GM12878 (cell line): ENCODE measurements at regions not wholly inside any gene's neighbourhood (a gene's known extent, or its start where the extent isn't known, plus 50 kb on each side); places are given as distances from the start of the nearest gene placed in this dataset.

ENCODE experiments used
- ATAC-seq: fragments of 200-7000 bp; cut with Tn5 transposase; 3 replicates; pipeline ENCODE4 v1.9.1; 2020; ENCODE audit warnings: mild to moderate bottlenecking, moderate library complexity
- BruUV-seq: library from RNA; stranded (reverse); fragments of 400-500 nt; replicated peaks from 2 replicates; lab custom pipeline; 2021; lab: Mats Ljungman, UMichigan
- CTCF ChIA-PET: fragments of 300-600 bp; sonication (Branson Sonifier 250); formaldehyde crosslinking; extraction: SDS; loops from one replicate; lab custom pipeline; 2021; ENCODE audit warnings: inconsistent platforms; lab: Yijun Ruan, JAX
- POLR2A ChIA-PET: fragments of 350-600 bp; formaldehyde crosslinking; extraction: SDS; loops from one replicate; lab custom pipeline; 2021; ENCODE audit warnings: inconsistent platforms; lab: Charles Lee
- RAD21 ChIA-PET: fragments of 300-600 bp; sonication (Branson Sonifier 250); formaldehyde crosslinking; loops from one replicate; lab custom pipeline; 2023; ENCODE audit warnings: antibody characterized with exemption; ENCODE audit not compliant: unreplicated experiment; lab: Charles Lee
- SMC1A ChIA-PET: fragments of 300-600 bp; sonication (Branson Sonifier 250); formaldehyde crosslinking; loops from one replicate; lab custom pipeline; 2023; ENCODE audit not compliant: unreplicated experiment, uncharacterized antibody; lab: Charles Lee
- DNase-seq: peaks from one replicate; pipeline ENCODE4 v3.0.0-alpha.2; 2011; ENCODE audit warnings: low read depth, low spot score
- FAIRE-seq: peaks from 3 replicates; lab custom pipeline; 2011; peaks lifted over from hg19 to GRCh38; lab: Jason Lieb, UNC
- H2AFZ ChIP-seq: 2 replicates; pipeline ENCODE4 v1.6.0; 2011; ENCODE audit warnings: low read depth, low read length, control low read depth; ENCODE audit not compliant: control insufficient read depth
- H3K27ac ChIP-seq: 2 replicates; pipeline ENCODE4 v1.5.1; 2011; ENCODE audit warnings: control low read depth; ENCODE audit not compliant: control insufficient read depth, insufficient read depth
- H3K27me3 ChIP-seq, 2 experiments: replicated peaks in 1 of 2; 2 replicates each; pipeline versions ENCODE4 v1.6.0 to v1.6.1; 2011; ENCODE audit warnings: low read length in 1 of 2; ENCODE audit not compliant: control insufficient read depth in 2 of 2, insufficient read depth in 2 of 2
- H3K36me3 ChIP-seq, 2 experiments: 2 replicates each; pipeline ENCODE4 v1.5.1; 2011; ENCODE audit warnings: low read length in 1 of 2; ENCODE audit not compliant: control insufficient read depth in 2 of 2, insufficient read depth in 2 of 2
- H3K4me1 ChIP-seq: 2 replicates; pipeline ENCODE4 v1.6.1; 2011; ENCODE audit warnings: mild to moderate bottlenecking, low read length, moderate library complexity, mixed read lengths; ENCODE audit not compliant: control insufficient read depth, insufficient read depth
- H3K4me2 ChIP-seq: 2 replicates; pipeline ENCODE4 v1.6.0; 2011; ENCODE audit warnings: control low read depth; ENCODE audit not compliant: control insufficient read depth, insufficient read depth
- H3K4me3 ChIP-seq: fragments of 200-600 bp; sonication (generic); 2 replicates; pipeline ENCODE4 v1.5.1; 2016
- H3K79me2 ChIP-seq: 2 replicates; pipeline ENCODE4 v1.6.0; 2011; ENCODE audit warnings: low read length; ENCODE audit not compliant: control insufficient read depth, insufficient read depth
- H3K9ac ChIP-seq: 2 replicates; pipeline ENCODE4 v1.8.0; 2011; ENCODE audit warnings: low read length, control low read depth, mixed read lengths; ENCODE audit not compliant: control insufficient read depth, insufficient read depth
- H3K9me3 ChIP-seq: replicated peaks from 3 replicates; pipeline ENCODE4 v1.5.1; 2011; ENCODE audit warnings: mild to moderate bottlenecking, low read length; ENCODE audit not compliant: control insufficient read depth, insufficient read depth
- H4K20me1 ChIP-seq: 2 replicates; pipeline ENCODE4 v1.6.0; 2011; ENCODE audit not compliant: control insufficient read depth, insufficient read depth
- BACH1 ChIP-seq: fragments of 450-650 bp; IDR thresholded peaks from 2 replicates; pipeline ENCODE4 v1.6.1; 2017; ENCODE audit warnings: mild to moderate bottlenecking, borderline replicate concordance
- BHLHE40 ChIP-seq, 2 experiments: fragments of 450-650 bp in 1 of 2; IDR thresholded peaks; 2 replicates each; pipeline ENCODE4 v1.6.1; 2011 to 2017; ENCODE audit warnings: low read depth in 2 of 2, borderline replicate concordance in 1 of 2, improper control_type of control experiment in 1 of 2, low read length in 1 of 2, mild to moderate bottlenecking in 1 of 2
- BRCA1 ChIP-seq: IDR thresholded peaks from 2 replicates; pipeline ENCODE4 v1.6.1; 2011; ENCODE audit warnings: low read depth, low read length, improper control_type of control experiment
- CHD2 ChIP-seq: IDR thresholded peaks from 2 replicates; pipeline ENCODE4 v1.6.1; 2011; ENCODE audit warnings: low read depth, low read length, improper control_type of control experiment, borderline replicate concordance
- CHD4 ChIP-seq: fragments of 200-600 bp; sonication (generic); IDR thresholded peaks from 2 replicates; pipeline ENCODE4 v1.6.1; 2016; ENCODE audit warnings: mild to moderate bottlenecking
- EED ChIP-seq: sonication (generic); IDR thresholded peaks from 2 replicates; pipeline ENCODE4 v1.6.1; 2016; ENCODE audit warnings: antibody characterized with exemption, low read depth
- IKZF2 ChIP-seq, 2 experiments: fragments of 450-650 bp; IDR thresholded peaks; 2 replicates each; pipeline ENCODE4 v1.6.1; 2017; ENCODE audit warnings: mild to moderate bottlenecking in 2 of 2, moderate library complexity in 2 of 2
- NFYB ChIP-seq: IDR thresholded peaks from 2 replicates; pipeline ENCODE4 v1.6.1; 2011; ENCODE audit warnings: low read depth, mild to moderate bottlenecking, low read length, improper control_type of control experiment, moderate library complexity; ENCODE audit not compliant: insufficient read depth
- NKRF ChIP-seq: fragments of 450-650 bp; conservative IDR thresholded peaks from 2 replicates; pipeline ENCODE4 v1.6.1; 2017; ENCODE audit warnings: mild to moderate bottlenecking, moderate library complexity
- SMAD5 ChIP-seq: IDR thresholded peaks from 2 replicates; pipeline ENCODE4 v1.6.1; 2016; ENCODE audit warnings: antibody characterized with exemption, low read depth
- SREBF1 ChIP-seq: IDR thresholded peaks from 2 replicates; pipeline ENCODE4 v1.6.1; 2012; ENCODE audit warnings: mild to moderate bottlenecking, low read length
- ZNF592 ChIP-seq: fragments of 450-650 bp; IDR thresholded peaks from 2 replicates; pipeline ENCODE4 v1.6.1; 2017; ENCODE audit warnings: mild to moderate bottlenecking, moderate library complexity
- WGBS: methylation state at CpG from one replicate; pipeline ENCODE4 v1.1.6; 2016; ENCODE audit warnings: low lambda C conversion rate; ENCODE audit not compliant: insufficient replicate concordance, insufficient coverage; ENCODE audit errors: missing lambda C conversion rate; 5-methylcytosine and 5-hydroxymethylcytosine counted together
- in situ Hi-C: fragments of 300-500 bp; cut with MboI; formaldehyde crosslinking; loops from 9 replicates; pipeline ENCODE4 v1.14.3; 2018; ENCODE audit warnings: mixed read lengths
- intact Hi-C: fragments of 100-400 bp; cut with micrococcal nuclease; formaldehyde crosslinking; loops from one replicate; pipeline ENCODE4 v1.14.2; 2022; ENCODE audit not compliant: unreplicated experiment
- TF ChIP-seq, protein P1 (sequence below): fragments of 450-650 bp; IDR thresholded peaks from 2 replicates; pipeline ENCODE4 v1.6.1; 2016; ENCODE audit warnings: mild to moderate bottlenecking
- TF ChIP-seq, protein P2 (sequence below): fragments of 450-650 bp; IDR thresholded peaks from 2 replicates; pipeline ENCODE4 v1.6.1; 2017; ENCODE audit warnings: low read depth, mild to moderate bottlenecking, moderate library complexity

- TF ChIP-seq BRCA1, result no peak
- TF ChIP-seq, protein P1, sequence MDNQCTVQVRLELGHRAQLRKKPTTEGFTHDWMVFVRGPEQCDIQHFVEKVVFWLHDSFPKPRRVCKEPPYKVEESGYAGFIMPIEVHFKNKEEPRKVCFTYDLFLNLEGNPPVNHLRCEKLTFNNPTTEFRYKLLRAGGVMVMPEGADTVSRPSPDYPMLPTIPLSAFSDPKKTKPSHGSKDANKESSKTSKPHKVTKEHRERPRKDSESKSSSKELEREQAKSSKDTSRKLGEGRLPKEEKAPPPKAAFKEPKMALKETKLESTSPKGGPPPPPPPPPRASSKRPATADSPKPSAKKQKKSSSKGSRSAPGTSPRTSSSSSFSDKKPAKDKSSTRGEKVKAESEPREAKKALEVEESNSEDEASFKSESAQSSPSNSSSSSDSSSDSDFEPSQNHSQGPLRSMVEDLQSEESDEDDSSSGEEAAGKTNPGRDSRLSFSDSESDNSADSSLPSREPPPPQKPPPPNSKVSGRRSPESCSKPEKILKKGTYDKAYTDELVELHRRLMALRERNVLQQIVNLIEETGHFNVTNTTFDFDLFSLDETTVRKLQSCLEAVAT, result no peak
Observed at GRCh38 chr1:81044708-81045107, 756.0 kb upstream of the ADGRL2 start (continued).

DNA sequence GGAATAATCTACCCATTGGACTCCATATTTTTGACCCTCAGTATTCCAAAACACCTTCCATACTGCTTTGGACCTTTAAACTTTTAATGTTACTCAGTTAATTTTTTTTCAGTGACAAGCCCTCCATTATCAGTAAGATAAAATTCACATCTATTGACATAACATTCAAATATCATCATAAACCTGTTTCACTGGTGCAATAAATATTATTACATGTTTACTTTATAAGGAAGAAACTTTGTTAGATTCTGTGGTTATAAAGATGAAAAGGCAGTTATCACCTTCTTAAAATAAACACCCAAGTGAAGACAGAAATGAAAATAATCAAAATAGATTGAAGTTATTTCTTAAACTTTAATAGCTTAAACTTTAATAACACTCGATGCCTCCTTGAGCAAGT, 758.5 kb upstream of the ADGRL2 start:
- Histone ChIP-seq H3K9ac (no peak overlapping the region), H3K9me3 (no peaks in the 10 kb centered on the region), H3K27ac (no peak overlapping the region), H3K4me2 (no peak overlapping the region), H3K36me3 (no peaks in the 10 kb centered on the region), H3K4me1 (no peaks in the 10 kb centered on the region), H3K27me3 (no peaks in the 10 kb centered on the region), H3K4me3 (no peak overlapping the region), H4K20me1 (no peaks in the 10 kb centered on the region), H2AFZ (no peak overlapping the region), H3K79me2 (no peaks in the 10 kb centered on the region)
- ChIA-PET RAD21 (no interaction called here), SMC1A (interaction anchor here (0.6 to 1.4 kb wide), 2 partner anchors 8 to 1156 kb away, joined by 3 read pairs; no protein-coding TSS in a partner anchor), CTCF (no interaction called here), POLR2A (no interaction called here)
- WGBS, result 0% methylated on average over 1 of the region's 1 CpG
- FAIRE-seq (no peak), DNase-seq (no peak), ATAC-seq (no peak)
- TF ChIP-seq EED (no peak), SMAD5 (no peak), NKRF (no peak), ZNF592 (no peak), IKZF2 (IDR thresholded peaks at IDR 0.05) (no peak), BACH1 (no peak), CHD2 (no peak), BHLHE40 (IDR thresholded peaks at IDR 0.05; ENCODE audit: borderline replicate concordance in 1 of 2, low read depth in 2 of 2, low read length in 1 of 2) (no peak), SREBF1 (no peak), NFYB (no peak), CHD4 (no peak)
- TF ChIP-seq, protein P2, sequence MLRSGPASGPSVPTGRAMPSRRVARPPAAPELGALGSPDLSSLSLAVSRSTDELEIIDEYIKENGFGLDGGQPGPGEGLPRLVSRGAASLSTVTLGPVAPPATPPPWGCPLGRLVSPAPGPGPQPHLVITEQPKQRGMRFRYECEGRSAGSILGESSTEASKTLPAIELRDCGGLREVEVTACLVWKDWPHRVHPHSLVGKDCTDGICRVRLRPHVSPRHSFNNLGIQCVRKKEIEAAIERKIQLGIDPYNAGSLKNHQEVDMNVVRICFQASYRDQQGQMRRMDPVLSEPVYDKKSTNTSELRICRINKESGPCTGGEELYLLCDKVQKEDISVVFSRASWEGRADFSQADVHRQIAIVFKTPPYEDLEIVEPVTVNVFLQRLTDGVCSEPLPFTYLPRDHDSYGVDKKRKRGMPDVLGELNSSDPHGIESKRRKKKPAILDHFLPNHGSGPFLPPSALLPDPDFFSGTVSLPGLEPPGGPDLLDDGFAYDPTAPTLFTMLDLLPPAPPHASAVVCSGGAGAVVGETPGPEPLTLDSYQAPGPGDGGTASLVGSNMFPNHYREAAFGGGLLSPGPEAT, result no peak
- intact Hi-C loops (no loop called here), in situ Hi-C loops (no loop called here)
- no TSS peak for BruUV-seq
